Astrocyte (in vitro differentiated cells and primary cell): ENCODE measurements at regions not wholly inside any gene's neighbourhood (a gene's known extent, or its start where the extent isn't known, plus 50 kb on each side); places are given as distances from the start of the nearest gene placed in this dataset.
"Not testable (repeated sequence)": the region's sequence is repeated elsewhere in the genome, so short reads cannot be mapped to it uniquely, and the experiment has no call there.

Experiments used
- DNase-seq: peaks from one replicate; pipeline ENCODE4 v3.0.0-alpha.2; 2010; ENCODE audit warnings: low read depth
- FAIRE-seq: peaks from 2 replicates; lab custom pipeline; 2011; peaks lifted over from hg19 to GRCh38; lab: Jason Lieb, UNC
- H2AFZ ChIP-seq: 2 replicates; pipeline ENCODE4 v1.6.0; 2012; ENCODE audit warnings: low read depth, low read length, inconsistent platforms
- H3K27ac ChIP-seq: 2 replicates; pipeline ENCODE4 v1.5.1; 2011; ENCODE audit warnings: low read depth, low read length, inconsistent platforms
- H3K27me3 ChIP-seq: 2 replicates; pipeline ENCODE4 v1.6.0; 2011; ENCODE audit warnings: low read length, inconsistent platforms; ENCODE audit not compliant: insufficient read depth
- H3K36me3 ChIP-seq: 2 replicates; pipeline ENCODE4 v1.5.1; 2011; ENCODE audit warnings: low read length, inconsistent platforms; ENCODE audit not compliant: insufficient read depth
- H3K4me1 ChIP-seq: 2 replicates; pipeline ENCODE4 v1.5.1; 2011; ENCODE audit warnings: low read length, inconsistent platforms; ENCODE audit not compliant: insufficient read depth
- H3K4me2 ChIP-seq: 2 replicates; pipeline ENCODE4 v1.6.0; 2012; ENCODE audit warnings: low read length, inconsistent platforms
- H3K4me3 ChIP-seq: 2 replicates; pipeline ENCODE4 v1.5.1; 2011; ENCODE audit warnings: low read depth, mild to moderate bottlenecking, low read length, inconsistent platforms; ENCODE audit not compliant: insufficient read depth
- H3K79me2 ChIP-seq: 2 replicates; pipeline ENCODE4 v1.6.0; 2012; ENCODE audit warnings: mild to moderate bottlenecking, low read length, inconsistent platforms; ENCODE audit not compliant: insufficient read depth
- H3K9ac ChIP-seq: 2 replicates; pipeline ENCODE4 v1.6.0; 2012; ENCODE audit warnings: mild to moderate bottlenecking, low read length, inconsistent platforms
- H3K9me3 ChIP-seq: 2 replicates; pipeline ENCODE4 v1.5.1; 2012; ENCODE audit warnings: low read depth, mild to moderate bottlenecking, low read length, inconsistent platforms; ENCODE audit not compliant: insufficient read depth
- H4K20me1 ChIP-seq: 2 replicates; pipeline ENCODE4 v1.6.0; 2012; ENCODE audit warnings: low read length, inconsistent platforms; ENCODE audit not compliant: insufficient read depth
- H3K27ac Mint-ChIP-seq: one replicate; pipeline ENCODE4 v1.8.0; 2021; ENCODE audit warnings: mild to moderate bottlenecking, mixed read lengths; ENCODE audit not compliant: unreplicated experiment
- H3K27me3 Mint-ChIP-seq: one replicate; pipeline ENCODE4 v1.8.0; 2021; ENCODE audit warnings: low read depth, mixed read lengths; ENCODE audit not compliant: unreplicated experiment
- H3K36me3 Mint-ChIP-seq: one replicate; pipeline ENCODE4 v1.8.0; 2021; ENCODE audit warnings: low read depth, mixed read lengths; ENCODE audit not compliant: unreplicated experiment
- H3K4me1 Mint-ChIP-seq: one replicate; pipeline ENCODE4 v1.8.0; 2021; ENCODE audit warnings: low read depth, mixed read lengths; ENCODE audit not compliant: unreplicated experiment
- H3K4me3 Mint-ChIP-seq: one replicate; pipeline ENCODE4 v1.8.0; 2021; ENCODE audit warnings: mild to moderate bottlenecking, moderate library complexity, mixed read lengths; ENCODE audit not compliant: unreplicated experiment
- H3K9me3 Mint-ChIP-seq: one replicate; pipeline ENCODE4 v1.8.0; 2021; ENCODE audit warnings: mild to moderate bottlenecking, mixed read lengths; ENCODE audit not compliant: unreplicated experiment
- CTCF ChIP-seq: IDR thresholded peaks from 2 replicates; pipeline ENCODE4 v1.5.1; 2011; ENCODE audit warnings: low read depth, mild to moderate bottlenecking, inconsistent platforms, low read length, moderate library complexity; ENCODE audit not compliant: insufficient read depth
- EZH2 ChIP-seq: IDR thresholded peaks from 2 replicates; pipeline ENCODE4 v1.6.1; 2012; ENCODE audit warnings: mild to moderate bottlenecking, low read length, inconsistent platforms; ENCODE audit not compliant: insufficient read depth

- Histone ChIP-seq H3K27ac (no peak overlapping the region), H3K36me3 (no peaks in the 10 kb centered on the region), H4K20me1 (no peaks in the 10 kb centered on the region), H2AFZ (no peak overlapping the region), H3K4me2 (no peak overlapping the region), H3K4me3 (no peak overlapping the region), H3K27me3 (peaks cover 5% of the 10 kb centered on the region), H3K4me1 (no peaks in the 10 kb centered on the region), H3K9me3 (no peaks in the 10 kb centered on the region), H3K9ac (no peak overlapping the region), H3K79me2 (no peaks in the 10 kb centered on the region)
- no peaks in the 10 kb centered on the region for H3K36me3 Mint-ChIP-seq
- H3K9me3 Mint-ChIP-seq = peaks cover 3% of the 10 kb centered on the region
- no peak for FAIRE-seq
- no peak overlapping the region for H3K4me3 Mint-ChIP-seq
- no peak overlapping the region for H3K27ac Mint-ChIP-seq
- no peaks in the 10 kb centered on the region for H3K4me1 Mint-ChIP-seq
- no peak for DNase-seq
- H3K27me3 Mint-ChIP-seq = no peaks in the 10 kb centered on the region
- no peak for TF ChIP-seq CTCF
- TF ChIP-seq EZH2 = no peak
Observed at GRCh38 chr2:48059975-48060374, 153.7 kb upstream of the FBXO11 start.

GRCh38 chr2:48061656-48062055, 155.4 kb upstream of the FBXO11 start:
- not testable (repeated sequence) for H2AFZ ChIP-seq, H3K4me2 ChIP-seq, H3K36me3 ChIP-seq, H3K27me3 Mint-ChIP-seq, H3K4me1 ChIP-seq, H3K27me3 ChIP-seq, H3K27ac ChIP-seq, FAIRE-seq, H3K4me3 ChIP-seq, H3K36me3 Mint-ChIP-seq, H4K20me1 ChIP-seq, H3K27ac Mint-ChIP-seq, H3K4me1 Mint-ChIP-seq, DNase-seq, H3K79me2 ChIP-seq, H3K4me3 Mint-ChIP-seq, H3K9me3 ChIP-seq, H3K9ac ChIP-seq, H3K9me3 Mint-ChIP-seq

- H3K4me2 ChIP-seq = no peak overlapping the region
- H3K36me3 Mint-ChIP-seq = no peaks in the 10 kb centered on the region
- no peak overlapping the region for H3K27ac Mint-ChIP-seq
- no peaks in the 10 kb centered on the region for H3K9me3 ChIP-seq
- no peak overlapping the region for H3K4me3 ChIP-seq
- no peak overlapping the region for H2AFZ ChIP-seq
- no peak overlapping the region for H3K4me3 Mint-ChIP-seq
- H4K20me1 ChIP-seq = no peaks in the 10 kb centered on the region
- FAIRE-seq = no peak
- H3K9ac ChIP-seq = no peak overlapping the region
- H3K27ac ChIP-seq = no peak overlapping the region
- H3K36me3 ChIP-seq = no peaks in the 10 kb centered on the region
- DNase-seq = no peak
- H3K4me1 Mint-ChIP-seq = peaks cover 5% of the 10 kb centered on the region
- no peaks in the 10 kb centered on the region for H3K79me2 ChIP-seq
- H3K9me3 Mint-ChIP-seq = peaks cover 6% of the 10 kb centered on the region
- H3K27me3 ChIP-seq = peaks cover 5% of the 10 kb centered on the region
- H3K4me1 ChIP-seq = no peaks in the 10 kb centered on the region
- no peak for TF ChIP-seq CTCF
- no peak for TF ChIP-seq EZH2
- H3K27me3 Mint-ChIP-seq = peaks cover 3% of the 10 kb centered on the region
Observed at GRCh38 chr2:48065096-48065495, 158.8 kb upstream of the FBXO11 start.
